ELR (cell line): ENCODE measurements at regions not wholly inside any gene's neighbourhood (a gene's known extent, or its start where the extent isn't known, plus 50 kb on each side); places are given as distances from the start of the nearest gene placed in this dataset.

Experiments used
- DNase-seq: peaks from one replicate; pipeline ENCODE4 v3.0.0-alpha.2; 2015; ENCODE audit warnings: low read depth

GRCh38 chr19:46944918-46945628 lies 74.6 kb upstream of the NPAS1 start:
- no peak for DNase-seq

GRCh38 chr19:46945694-46946489 lies 73.7 kb upstream of the NPAS1 start:
- no peak for DNase-seq

DNA sequence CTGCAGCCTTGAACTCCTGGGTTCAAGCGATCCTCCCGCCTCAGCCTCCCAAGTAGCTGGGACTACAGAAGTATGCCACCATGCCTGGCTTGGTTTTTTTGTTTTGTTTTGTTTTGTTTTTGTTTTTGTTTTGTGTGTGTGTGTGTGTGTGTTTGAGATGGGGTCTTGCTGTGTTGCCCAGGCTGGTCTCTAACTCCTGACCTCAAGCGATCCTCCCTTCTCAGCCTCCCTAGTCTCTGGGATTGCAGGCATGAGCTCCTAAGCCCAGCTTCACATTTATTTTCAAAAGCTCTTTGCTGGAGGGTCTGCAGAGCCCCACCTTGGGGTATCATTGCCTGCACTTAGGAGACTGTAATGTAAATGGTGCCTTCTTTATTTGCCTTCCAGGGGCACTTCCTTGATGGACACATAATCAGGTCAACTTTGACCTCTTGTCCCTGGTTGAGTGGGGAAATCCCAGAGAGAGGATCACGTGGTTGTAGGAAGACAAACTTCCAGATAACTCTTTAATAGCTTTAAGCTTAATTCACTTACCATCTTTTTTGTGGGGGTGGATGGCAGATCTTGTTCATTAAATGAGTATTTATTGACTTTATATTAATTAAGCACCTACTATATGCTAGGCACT lies 72.9 kb upstream of the NPAS1 start:
- no peak for DNase-seq

GRCh38 chr19:46947866-46948265 lies 71.8 kb upstream of the NPAS1 start:
- DNase-seq = no peak

GRCh38 chr19:46950526-46951170 lies 69.0 kb upstream of the NPAS1 start:
- no peak for DNase-seq

DNA sequence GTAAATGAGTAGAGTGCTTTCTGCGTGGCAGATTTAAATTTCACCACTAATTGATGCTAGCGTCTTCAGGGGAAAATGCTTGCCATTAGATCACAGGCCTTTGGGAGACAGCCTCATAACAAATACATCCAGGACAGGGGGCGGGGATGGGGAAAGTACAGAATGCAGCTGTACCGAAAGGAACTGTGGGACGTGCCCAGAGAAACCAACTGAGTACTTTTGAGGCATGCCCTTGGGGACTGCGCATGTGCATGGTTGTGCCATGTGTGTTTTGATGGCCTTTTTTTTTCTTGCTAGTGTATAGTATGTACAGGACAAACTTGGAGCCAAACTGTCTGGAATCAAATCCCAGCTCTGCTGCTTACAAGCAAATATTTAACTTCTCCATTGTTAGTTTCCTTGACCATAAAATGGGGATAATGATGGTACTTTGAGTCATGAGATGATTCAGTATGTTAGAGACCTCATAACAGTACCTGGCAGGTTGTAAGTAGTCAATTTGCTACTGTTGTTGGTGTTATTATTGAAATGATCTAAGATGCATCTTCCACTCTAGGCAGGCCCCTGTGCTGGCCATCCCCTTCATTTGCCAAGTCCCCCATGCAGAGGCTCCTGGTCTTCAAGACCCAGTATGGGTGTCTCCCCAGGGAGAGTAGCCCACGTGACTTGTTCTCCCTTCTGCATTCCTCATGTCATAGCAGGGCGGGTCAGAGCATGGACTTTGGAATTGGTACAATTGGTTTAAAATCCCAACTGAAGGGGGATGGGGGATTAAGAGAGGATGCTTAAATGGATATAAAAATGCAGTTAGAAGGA lies 68.3 kb upstream of the NPAS1 start:
- DNase-seq = peak; percentile 93

DNA sequence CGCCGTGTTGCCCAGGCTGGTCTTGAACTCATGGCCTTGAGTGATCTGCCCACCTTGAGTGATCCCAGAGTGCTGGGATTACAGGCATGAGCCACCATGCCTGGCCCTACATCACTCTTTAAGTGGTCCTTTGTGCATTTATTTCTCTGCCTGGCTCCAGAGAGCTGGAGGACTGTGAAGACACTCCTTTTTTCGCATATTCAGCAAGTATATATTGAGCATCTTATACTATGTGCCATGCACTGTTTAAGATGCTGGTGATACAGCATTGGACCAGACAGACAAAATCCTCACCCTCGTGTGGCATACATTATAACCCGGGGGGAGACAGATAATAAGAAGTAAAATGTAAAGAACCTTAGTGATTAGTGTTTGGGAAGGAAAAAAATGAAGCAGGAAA lies 66.8 kb upstream of the NPAS1 start:
- no peak for DNase-seq

GRCh38 chr19:46953955-46954501 lies 65.6 kb upstream of the NPAS1 start:
- no peak for DNase-seq

DNA sequence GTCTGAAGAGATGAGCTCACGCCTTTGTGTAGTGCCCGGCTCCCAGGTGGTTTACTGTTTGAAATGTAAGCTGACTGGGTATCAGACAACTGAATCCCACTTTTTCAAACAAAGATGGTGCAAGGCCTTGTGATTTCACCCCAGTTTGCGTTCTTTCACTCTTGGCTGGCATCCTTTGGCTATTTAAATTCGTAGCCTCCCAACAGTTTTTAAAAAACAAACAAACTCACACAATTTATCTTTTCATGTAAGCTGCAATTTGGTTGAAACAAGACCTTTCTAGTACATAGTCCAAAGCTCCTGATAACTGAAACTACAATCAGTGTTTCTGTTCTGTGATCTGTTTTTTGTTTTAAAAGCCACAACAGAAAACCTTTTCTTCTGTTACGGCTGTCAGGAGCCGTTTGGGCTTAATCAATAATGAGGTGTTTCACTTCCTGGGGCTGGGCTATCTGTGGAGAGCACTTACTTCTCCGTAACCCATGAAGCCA lies 65.1 kb upstream of the NPAS1 start:
- no peak for DNase-seq

- peak; percentile 70 for DNase-seq
Measured at GRCh38 chr19:46954993-46955812, 64.4 kb upstream of the NPAS1 start.

DNA sequence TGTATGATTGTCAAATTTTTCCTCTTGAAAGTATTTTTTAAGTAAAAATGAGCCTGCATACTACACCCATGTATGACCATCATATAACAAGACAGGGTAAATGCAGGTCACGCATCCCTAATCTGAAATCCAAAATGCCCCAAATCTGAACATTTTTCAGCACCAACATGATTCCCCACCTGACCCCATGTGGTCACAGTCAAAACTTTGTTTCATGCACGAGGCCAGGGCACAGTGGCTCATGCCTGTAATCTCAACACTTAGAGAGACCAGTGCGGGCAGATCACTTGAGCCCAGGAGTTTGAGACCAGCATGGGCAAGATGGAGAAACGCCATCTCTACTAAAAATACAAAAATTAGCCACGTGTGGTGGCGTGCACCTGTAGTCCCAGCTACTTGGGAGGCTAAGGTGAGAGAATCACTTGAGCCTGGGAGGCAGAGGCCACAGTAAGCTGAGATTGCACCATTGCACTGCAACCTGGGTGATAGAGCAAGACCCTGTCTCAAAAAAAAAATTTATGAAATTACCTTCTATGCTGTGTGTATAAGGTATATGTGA lies 63.7 kb upstream of the NPAS1 start:
- no peak for DNase-seq

- peak; percentile 69 for DNase-seq
Measured at GRCh38 chr19:46958532-46958931, 61.1 kb upstream of the NPAS1 start.

- DNase-seq = peak; percentile 46
Measured at GRCh38 chr19:46959894-46960556, 59.6 kb upstream of the NPAS1 start.

GRCh38 chr19:46962030-46962570 lies 57.5 kb upstream of the NPAS1 start:
- DNase-seq = no peak

- DNase-seq = peak; percentile 95
Measured at GRCh38 chr19:46963093-46963734, 56.4 kb upstream of the NPAS1 start.

GRCh38 chr19:46967578-46968032 lies 52.0 kb upstream of the NPAS1 start:
- no peak for DNase-seq
